Spinal cord (tissue), 9 donors: ENCODE measurements at regions not wholly inside any gene's neighbourhood (a gene's known extent, or its start where the extent isn't known, plus 50 kb on each side); places are given as distances from the start of the nearest gene placed in this dataset.

Experiments
- DNase-seq, 6 donors: peaks; one replicate each; pipeline versions ENCODE4 v3.0.0 to v3.0.0-alpha.2; 2013 to 2015; ENCODE audit warnings: low spot score in 6 of 6, low read depth in 4 of 6
- H3K27ac ChIP-seq: one replicate; pipeline ENCODE4 v1.5.1; 2013; ENCODE audit warnings: low read depth, low read length, control low read depth
- H3K27me3 ChIP-seq: one replicate; pipeline ENCODE4 v1.6.1; 2013; ENCODE audit warnings: low read length; ENCODE audit not compliant: control insufficient read depth, insufficient read depth
- H3K36me3 ChIP-seq: one replicate; pipeline ENCODE4 v1.6.1; 2013; ENCODE audit warnings: low read length; ENCODE audit not compliant: control insufficient read depth, insufficient read depth
- H3K4me1 ChIP-seq: one replicate; pipeline ENCODE4 v1.6.1; 2013; ENCODE audit warnings: low read length; ENCODE audit not compliant: control insufficient read depth, insufficient read depth
- H3K4me3 ChIP-seq: one replicate; pipeline ENCODE4 v1.5.1; 2013; ENCODE audit warnings: low read depth, low read length, control low read depth
- H3K9me3 ChIP-seq: one replicate; pipeline ENCODE4 v1.6.1; 2013; ENCODE audit warnings: low read length; ENCODE audit not compliant: control insufficient read depth, insufficient read depth
- WGBS: methylation state at CpG from one replicate; pipeline ENCODE4 v1.1.5; 2013; ENCODE audit warnings: missing lambda C conversion rate; ENCODE audit not compliant: insufficient coverage; 5-methylcytosine and 5-hydroxymethylcytosine counted together
- donor health status: healthy.

DNA sequence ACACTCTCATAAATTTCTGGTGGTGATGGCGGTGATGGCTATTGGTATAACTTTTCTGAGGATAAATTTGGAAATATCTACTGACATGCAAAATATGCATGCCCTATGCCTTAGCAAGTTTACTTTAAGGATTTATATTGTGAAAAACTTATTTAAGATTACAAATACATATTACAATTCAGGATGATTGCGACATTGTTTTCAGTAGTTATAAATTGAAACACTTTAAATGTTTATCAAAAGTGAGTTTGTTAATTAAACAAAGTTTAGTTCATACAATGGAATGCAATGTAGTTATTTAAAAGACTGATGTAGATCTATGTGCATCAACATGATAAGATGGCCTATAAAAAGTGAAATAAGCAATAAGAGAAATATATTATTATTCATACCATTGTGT, 331.3 kb upstream of the NR5A2 start:
- H3K27ac ChIP-seq: no peak overlapping the region
- H3K27me3 ChIP-seq: no peaks in the 10 kb centered on the region
- no peaks in the 10 kb centered on the region for H3K4me1 ChIP-seq
- H3K9me3 ChIP-seq: no peaks in the 10 kb centered on the region
- H3K36me3 ChIP-seq: no peaks in the 10 kb centered on the region
- WGBS: no CpG with 5 or more reads among the region's 2 CpGs
- no peak overlapping the region for H3K4me3 ChIP-seq
- DNase-seq: no peak

GRCh38 chr1:199698222-199698621, 329.3 kb upstream of the NR5A2 start:
- no peaks in the 10 kb centered on the region for H3K36me3 ChIP-seq
- DNase-seq: no peak
- H3K27me3 ChIP-seq: no peaks in the 10 kb centered on the region
- H3K9me3 ChIP-seq: no peaks in the 10 kb centered on the region
- no peak overlapping the region for H3K4me3 ChIP-seq
- H3K27ac ChIP-seq: no peak overlapping the region
- no peaks in the 10 kb centered on the region for H3K4me1 ChIP-seq

- no peaks in the 10 kb centered on the region for H3K36me3 ChIP-seq
- no peaks in the 10 kb centered on the region for H3K27me3 ChIP-seq
- 60% methylated on average over 1 of the region's 4 CpGs for WGBS
- H3K4me3 ChIP-seq: no peak overlapping the region
- no peak overlapping the region for H3K27ac ChIP-seq
- DNase-seq: no peak
- H3K4me1 ChIP-seq: no peaks in the 10 kb centered on the region
- no peaks in the 10 kb centered on the region for H3K9me3 ChIP-seq
Observed at GRCh38 chr1:199700551-199700950, 327.0 kb upstream of the NR5A2 start.

GRCh38 chr1:199701726-199702125, 325.8 kb upstream of the NR5A2 start:
- no peaks in the 10 kb centered on the region for H3K27me3 ChIP-seq
- H3K9me3 ChIP-seq: no peaks in the 10 kb centered on the region
- H3K27ac ChIP-seq: no peak overlapping the region
- no peak overlapping the region for H3K4me3 ChIP-seq
- DNase-seq: no peak
- no CpG with 5 or more reads among the region's 2 CpGs for WGBS
- no peaks in the 10 kb centered on the region for H3K4me1 ChIP-seq
- H3K36me3 ChIP-seq: no peaks in the 10 kb centered on the region

GRCh38 chr1:199704231-199704630, 323.3 kb upstream of the NR5A2 start:
- Histone ChIP-seq H3K36me3 (no peaks in the 10 kb centered on the region), H3K27me3 (no peaks in the 10 kb centered on the region), H3K4me1 (no peaks in the 10 kb centered on the region), H3K4me3 (no peak overlapping the region), H3K27ac (no peak overlapping the region), H3K9me3 (no peaks in the 10 kb centered on the region)
- DNase-seq: no peak

DNA sequence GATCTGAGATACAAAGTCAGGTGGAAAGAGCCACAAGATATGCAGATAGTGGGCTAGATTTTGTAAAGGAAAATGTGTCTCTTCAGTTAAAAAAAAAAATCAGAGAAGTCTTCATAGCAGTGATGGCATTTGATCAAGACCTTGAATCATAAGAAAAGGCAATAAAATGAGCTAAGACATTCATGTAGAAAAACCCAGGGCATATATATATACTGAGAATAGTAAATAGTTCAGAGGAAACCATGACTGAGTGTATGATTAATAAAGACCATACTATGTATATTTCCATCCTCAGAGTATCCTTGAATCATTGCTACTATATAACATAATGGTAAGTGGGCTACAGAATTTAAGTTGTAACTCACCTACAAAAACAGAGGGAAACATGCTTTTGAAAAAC, 321.7 kb upstream of the NR5A2 start:
- H3K4me1 ChIP-seq: no peaks in the 10 kb centered on the region
- no peak overlapping the region for H3K27ac ChIP-seq
- no peak overlapping the region for H3K4me3 ChIP-seq
- H3K27me3 ChIP-seq: no peaks in the 10 kb centered on the region
- H3K36me3 ChIP-seq: no peaks in the 10 kb centered on the region
- H3K9me3 ChIP-seq: peaks cover 2% of the 10 kb centered on the region
- DNase-seq: no peak

GRCh38 chr1:199706826-199707606, 320.5 kb upstream of the NR5A2 start:
- no peak overlapping the region for H3K27ac ChIP-seq

GRCh38 chr1:199710974-199711373, 316.5 kb upstream of the NR5A2 start:
- Histone ChIP-seq H3K4me1 (no peaks in the 10 kb centered on the region), H3K36me3 (no peaks in the 10 kb centered on the region), H3K4me3 (no peak overlapping the region), H3K27ac (no peak overlapping the region), H3K27me3 (no peaks in the 10 kb centered on the region), H3K9me3 (peaks cover 3% of the 10 kb centered on the region)
- WGBS: no CpG with 5 or more reads among the region's 2 CpGs
- no peak for DNase-seq

More at GRCh38 chr1:199706826-199707606, 320.5 kb upstream of the NR5A2 start:
- no peaks in the 10 kb centered on the region for H3K36me3 ChIP-seq
- H3K27me3 ChIP-seq: no peaks in the 10 kb centered on the region
- peaks cover 2% of the 10 kb centered on the region for H3K9me3 ChIP-seq
- H3K4me1 ChIP-seq: no peaks in the 10 kb centered on the region
- H3K4me3 ChIP-seq: no peak overlapping the region
- 83% methylated on average over 1 of the region's 5 CpGs for WGBS
- DNase-seq: no peak

GRCh38 chr1:199716729-199717128, 310.8 kb upstream of the NR5A2 start:
- no peaks in the 10 kb centered on the region for H3K4me1 ChIP-seq

GRCh38 chr1:199719156-199719842, 308.2 kb upstream of the NR5A2 start:
- no peaks in the 10 kb centered on the region for H3K27me3 ChIP-seq
- H3K9me3 ChIP-seq: no peaks in the 10 kb centered on the region
- WGBS: 100% methylated on average over 1 of the region's 3 CpGs
- no peaks in the 10 kb centered on the region for H3K4me1 ChIP-seq
- DNase-seq: no peak
- no peak overlapping the region for H3K4me3 ChIP-seq
- H3K27ac ChIP-seq: no peak overlapping the region
- no peaks in the 10 kb centered on the region for H3K36me3 ChIP-seq

More at GRCh38 chr1:199716729-199717128, 310.8 kb upstream of the NR5A2 start:
- Histone ChIP-seq H3K4me3 (no peak overlapping the region), H3K27ac (no peak overlapping the region), H3K9me3 (peaks cover 2% of the 10 kb centered on the region), H3K36me3 (no peaks in the 10 kb centered on the region), H3K27me3 (no peaks in the 10 kb centered on the region)
- DNase-seq: no peak
- no CpG with 5 or more reads among the region's 1 CpG for WGBS
